DMS153 (cell line): ENCODE measurements at regions not wholly inside any gene's neighbourhood (a gene's known extent, or its start where the extent isn't known, plus 50 kb on each side); places are given as distances from the start of the nearest gene placed in this dataset.
"Not testable (repeated sequence)": the region's sequence is repeated elsewhere in the genome, so short reads cannot be mapped to it uniquely, and the experiment has no call there.

Experiments used
- DNase-seq: peaks from one replicate; lab custom pipeline; 2025; lab: John Stamatoyannopoulos, UW

GRCh38 chr11:103730131-103730940, 306.1 kb upstream of the DDI1 start:
- peak; percentile 60 for DNase-seq

DNA sequence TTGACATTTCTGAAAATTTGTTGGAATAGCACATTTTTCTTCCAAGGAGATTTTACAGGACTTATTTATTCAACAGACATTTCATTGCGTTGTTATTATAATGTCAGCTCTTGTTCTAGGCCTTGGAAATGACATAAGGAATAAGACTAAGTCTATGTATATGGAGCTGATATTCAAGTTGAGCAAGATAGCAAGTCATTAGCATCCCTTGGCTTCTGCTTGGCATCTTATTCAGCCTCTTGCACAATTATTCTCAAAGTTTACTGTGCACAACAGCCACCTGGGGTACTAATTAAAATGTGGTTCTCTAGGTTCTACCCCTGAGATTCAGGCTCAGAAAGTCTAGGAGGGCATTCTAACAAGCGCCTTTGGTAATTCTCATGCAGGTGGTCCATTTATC, 304.8 kb upstream of the DDI1 start:
- no peak for DNase-seq

GRCh38 chr11:103733889-103734288, 302.6 kb upstream of the DDI1 start:
- DNase-seq, result no peak

DNA sequence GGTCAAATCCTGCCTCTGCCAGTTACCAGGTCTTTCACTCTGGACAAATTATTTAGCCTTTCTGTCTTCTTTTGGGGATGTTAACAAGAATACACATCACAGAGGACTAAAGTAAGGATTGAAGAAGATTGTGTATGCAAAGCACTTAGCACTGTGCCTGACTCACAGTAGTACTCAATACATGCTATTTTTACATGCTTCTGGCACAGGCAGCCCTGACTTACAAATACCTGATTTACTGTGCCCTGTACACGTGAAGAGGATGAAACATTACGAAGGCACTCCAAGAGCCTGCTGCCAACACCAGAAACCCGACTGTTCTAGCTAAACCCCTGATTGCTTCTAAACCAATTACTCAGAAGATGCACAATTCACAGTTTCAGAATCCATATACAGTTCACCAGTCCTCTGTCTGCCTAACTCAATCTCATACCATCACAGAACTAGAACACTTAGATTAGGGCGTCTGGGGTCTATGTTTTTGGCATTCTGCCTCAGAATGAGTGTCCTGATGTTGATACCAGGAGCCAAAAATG, 300.9 kb upstream of the DDI1 start:
- no peak for DNase-seq

DNA sequence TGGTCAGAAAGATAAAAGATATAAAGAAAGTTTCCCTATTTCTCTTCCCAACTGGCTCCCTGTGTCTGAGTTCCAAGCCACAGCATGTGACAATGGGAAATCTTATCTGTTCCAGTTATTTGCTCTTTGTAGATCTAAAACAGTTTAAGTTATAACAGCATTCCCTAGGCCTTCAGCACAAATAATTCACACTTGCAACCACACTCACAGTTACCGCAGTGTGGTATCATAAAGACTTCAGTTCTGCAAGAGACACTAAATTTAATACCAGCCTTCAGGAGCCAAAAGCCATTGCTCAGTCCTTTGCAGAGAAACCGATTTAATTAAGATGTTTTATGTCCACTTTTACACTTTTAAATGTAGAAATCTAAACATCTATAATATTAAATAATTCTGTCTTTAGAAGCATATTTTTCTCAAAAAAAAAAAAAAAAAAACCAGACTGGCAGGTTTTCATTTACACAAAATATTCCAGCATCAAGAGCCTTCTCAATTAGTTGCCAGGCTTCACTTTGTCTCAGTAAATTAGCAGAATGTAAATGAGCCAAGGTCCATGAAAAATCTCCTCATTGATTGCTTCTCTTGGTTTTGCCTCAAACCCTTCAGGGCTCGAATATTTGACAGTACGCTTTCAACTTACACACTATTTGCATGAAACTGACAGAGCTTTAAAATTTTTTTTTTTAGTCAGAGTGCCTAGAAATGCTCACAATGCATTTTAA, 300.0 kb upstream of the DDI1 start:
- no peak for DNase-seq

DNA sequence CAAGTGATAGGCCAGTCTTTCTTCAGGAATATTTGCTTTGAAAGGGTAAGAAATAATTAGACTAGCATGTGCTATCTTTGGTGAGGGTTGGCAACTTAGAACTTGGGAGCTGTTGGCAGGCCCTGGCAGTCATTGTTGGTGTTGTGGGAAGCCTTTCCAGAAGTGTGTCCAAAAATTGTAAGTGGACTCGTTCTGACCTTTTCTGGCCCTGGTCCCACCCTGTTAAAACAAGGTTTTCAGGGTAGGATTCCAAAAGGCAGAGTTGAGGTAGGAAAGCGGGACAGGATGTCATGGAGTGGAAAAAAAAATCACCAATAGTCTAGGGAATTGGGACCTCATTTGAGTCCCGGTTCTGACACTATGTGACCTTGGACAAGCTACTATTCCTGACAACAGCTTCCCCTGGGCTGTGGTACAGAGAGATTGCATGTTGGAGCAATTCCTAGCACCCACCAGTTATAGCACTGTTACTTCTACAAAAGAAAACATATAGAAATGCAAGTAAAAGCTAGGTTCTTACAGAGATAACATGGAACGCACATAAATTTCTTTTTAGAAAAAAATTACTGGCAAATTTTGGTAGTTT, 299.3 kb upstream of the DDI1 start:
- no peak for DNase-seq

- DNase-seq, result no peak
Observed at GRCh38 chr11:103737747-103738146, 298.7 kb upstream of the DDI1 start.

DNA sequence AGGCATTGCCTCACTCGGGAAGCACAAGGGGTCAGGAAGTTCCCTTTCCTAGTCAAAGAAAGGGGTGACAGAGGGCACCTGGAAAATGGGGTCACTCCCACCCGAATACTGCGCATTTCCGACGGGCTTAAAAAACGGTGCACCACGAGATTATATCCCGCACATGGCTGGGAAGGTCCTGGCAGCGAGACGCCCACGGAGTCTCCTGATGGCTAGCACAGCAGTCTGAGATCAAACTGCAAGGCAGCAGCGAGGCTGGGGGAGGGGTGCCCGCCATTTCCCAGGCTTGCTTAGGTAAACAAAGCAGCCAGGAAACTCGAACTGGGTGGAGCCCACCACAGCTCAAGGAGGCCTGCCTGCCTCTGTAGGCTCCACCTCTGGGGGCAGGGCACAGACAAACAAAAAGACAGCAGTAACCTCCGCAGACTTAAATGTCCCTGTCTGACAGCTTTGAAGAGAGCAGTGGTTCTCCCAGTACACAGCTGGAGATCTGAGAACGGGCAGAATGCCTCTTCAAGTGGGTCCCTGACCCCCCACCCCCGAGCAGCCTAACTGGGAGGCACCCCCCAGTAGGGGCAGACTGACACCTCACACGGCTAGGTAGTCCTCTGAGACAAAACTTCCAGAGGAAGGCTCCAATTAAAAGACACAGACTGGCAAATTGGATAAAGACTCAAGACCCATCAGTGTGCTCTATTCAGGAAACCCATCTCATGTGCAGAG, 297.2 kb upstream of the DDI1 start:
- not testable (repeated sequence) for DNase-seq

DNA sequence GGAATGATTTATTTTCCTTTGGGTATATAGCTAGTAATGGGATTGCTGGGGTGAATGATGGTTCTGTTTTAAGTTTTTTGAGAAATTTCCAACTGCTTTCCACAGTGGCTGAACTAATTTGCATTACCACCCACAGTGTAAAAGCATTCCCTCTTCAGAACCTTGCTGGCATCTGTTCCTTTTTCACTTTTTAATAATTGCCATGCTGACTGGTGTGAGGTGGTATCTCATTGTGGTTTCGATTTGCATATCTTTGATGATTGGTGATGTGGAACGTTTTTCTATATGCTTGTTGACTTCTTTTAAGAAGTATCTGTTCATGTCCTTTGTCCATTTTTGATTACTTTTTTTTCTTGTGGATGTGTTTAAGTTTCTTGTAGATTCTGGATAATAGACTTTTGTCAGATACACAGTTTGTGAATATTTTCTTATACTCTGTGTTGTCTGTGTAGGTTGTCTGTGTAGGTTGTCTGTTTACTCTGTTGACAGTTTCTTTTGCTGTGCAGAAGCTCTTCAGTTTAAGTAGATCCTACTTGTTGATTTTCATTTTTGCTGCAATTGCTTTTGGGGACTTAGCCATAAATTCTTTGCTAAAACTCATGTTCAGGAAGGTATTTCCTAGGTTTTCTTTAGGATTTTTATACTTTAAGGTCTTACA, 291.8 kb upstream of the DDI1 start:
- DNase-seq, result no peak

DNA sequence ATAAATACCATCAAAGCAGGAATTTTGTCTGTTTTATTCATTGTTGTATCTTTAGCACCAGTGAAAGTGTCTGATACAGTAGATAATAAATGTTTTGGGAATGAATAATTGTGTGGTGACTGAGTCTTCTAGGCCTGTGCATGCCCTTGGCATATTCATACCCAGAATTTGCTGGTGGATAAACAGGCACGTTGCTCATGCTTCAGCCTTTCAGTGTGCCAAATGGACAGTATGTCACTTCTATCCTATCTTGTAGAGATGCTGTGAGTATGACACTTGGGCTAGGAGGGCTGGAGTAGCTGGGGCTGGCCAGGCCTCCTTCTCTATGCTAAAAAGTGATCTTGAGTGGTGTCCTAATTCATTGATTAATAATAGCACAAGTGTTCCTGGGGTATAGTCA, 287.3 kb upstream of the DDI1 start:
- no peak for DNase-seq

DNA sequence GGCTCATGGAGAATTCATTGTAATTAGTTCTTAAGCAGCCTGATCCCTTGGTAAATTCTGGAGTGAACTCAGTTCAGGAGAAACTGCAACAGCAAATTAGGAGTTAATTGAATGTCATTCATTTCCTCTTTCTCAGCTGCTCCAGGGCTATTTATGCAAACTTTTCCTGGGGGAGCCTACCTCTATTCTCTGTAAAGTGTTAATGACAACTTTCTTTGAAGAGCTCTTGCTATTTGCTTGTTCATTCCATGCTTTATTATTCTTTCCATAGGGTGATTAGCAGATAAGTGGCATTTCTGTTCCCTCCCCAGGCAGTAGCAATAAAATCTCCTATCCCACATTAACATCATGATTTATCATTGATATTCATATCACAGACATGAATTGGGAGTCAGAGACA, 267.6 kb upstream of the DDI1 start:
- peak; percentile 69 for DNase-seq

GRCh38 chr11:103773059-103773458, 263.4 kb upstream of the DDI1 start:
- no peak for DNase-seq

- no peak for DNase-seq
Observed at GRCh38 chr11:103773537-103773936, 262.9 kb upstream of the DDI1 start.

- no peak for DNase-seq
Observed at GRCh38 chr11:103779054-103779453, 257.4 kb upstream of the DDI1 start.

GRCh38 chr11:103789952-103790351, 246.5 kb upstream of the DDI1 start:
- DNase-seq, result no peak

- DNase-seq, result no peak
Observed at GRCh38 chr11:103792981-103793468, 243.4 kb upstream of the DDI1 start.

DNA sequence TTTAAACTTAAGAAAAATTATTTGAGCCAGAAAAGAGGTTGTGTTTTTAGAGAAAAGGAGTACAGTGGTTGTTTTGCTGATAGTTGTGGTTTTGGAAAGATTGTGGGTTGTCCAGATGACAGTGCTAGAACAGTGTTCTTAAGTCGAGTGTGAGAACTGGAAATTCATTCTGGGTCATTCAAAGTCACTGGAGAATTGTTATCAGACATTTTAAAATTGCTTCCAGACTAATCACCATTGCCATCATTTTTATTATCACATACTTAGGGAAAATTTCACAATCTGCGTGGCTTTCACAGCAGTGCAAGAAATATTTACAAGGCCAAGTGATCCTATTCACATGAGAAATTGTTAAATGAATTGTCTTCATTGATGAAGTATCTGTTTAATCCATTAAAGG, 242.2 kb upstream of the DDI1 start:
- DNase-seq, result no peak

DNA sequence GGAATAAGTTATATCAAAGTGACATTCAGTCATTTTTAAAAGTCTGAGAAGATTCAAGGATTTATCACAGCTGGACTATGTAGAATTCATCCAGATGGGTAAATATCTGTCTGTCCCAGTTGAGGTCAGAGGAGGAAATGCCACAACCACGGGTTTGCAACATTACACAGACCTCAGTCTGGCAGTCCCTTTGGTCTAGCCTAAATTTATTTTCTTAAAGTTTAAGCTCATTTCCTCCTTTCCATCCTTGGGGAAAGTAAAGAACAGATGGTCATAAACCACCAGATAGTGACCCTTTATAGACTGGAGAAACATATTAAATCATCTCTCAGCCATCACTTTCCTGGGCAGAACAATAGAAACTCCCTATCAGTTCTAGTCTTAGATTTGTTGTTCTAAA, 238.4 kb upstream of the DDI1 start:
- no peak for DNase-seq

- DNase-seq, result no peak
Observed at GRCh38 chr11:103798446-103798845, 238.0 kb upstream of the DDI1 start.

- DNase-seq, result no peak
Observed at GRCh38 chr11:103800406-103801114, 235.9 kb upstream of the DDI1 start.

GRCh38 chr11:103803062-103803461, 233.4 kb upstream of the DDI1 start:
- DNase-seq, result no peak
